K562 (cell line): ENCODE measurements at regions not wholly inside any gene's neighbourhood (a gene's known extent, or its start where the extent isn't known, plus 50 kb on each side); places are given as distances from the start of the nearest gene placed in this dataset.
A peak's percentile ranks its signal among the peaks of the same experiment; 100 is the strongest.

Experiments
- CBFA2T2 ChIP-seq: fragments of 450-650 bp; conservative IDR thresholded peaks from 2 replicates; pipeline ENCODE4 v1.6.1; 2017; ENCODE audit warnings: mild to moderate bottlenecking
- CREBBP ChIP-seq: IDR thresholded peaks from one replicate; pipeline ENCODE4 v1.6.1; 2012; ENCODE audit warnings: low read depth, mild to moderate bottlenecking, control low read depth, inconsistent platforms, low read length
- DPF2 ChIP-seq: fragments of 450-650 bp; IDR thresholded peaks from 2 replicates; pipeline ENCODE4 v1.6.1; 2016
- FOXA3 ChIP-seq, 2 experiments: fragments of 450-650 bp in 1 of 2; sonication (generic) in 1 of 2; formaldehyde crosslinking; IDR thresholded peaks in 1 of 2; conservative IDR thresholded peaks in 1 of 2; 2 replicates each; pipeline versions ENCODE4 v1.4.0 to v1.8.0; 2020 to 2022; ENCODE audit warnings: mild to moderate bottlenecking in 2 of 2, missing genetic modification reagents in 1 of 2
- GTF2A2 ChIP-seq: IDR thresholded peaks from 2 replicates; pipeline ENCODE4 v1.6.1; 2016; ENCODE audit warnings: mild to moderate bottlenecking, missing genetic modification characterization, missing compliant biosample characterization
- HNRNPH1 ChIP-seq: fragments of 200-400 bp; formaldehyde crosslinking; optimal IDR thresholded peaks from 2 replicates; pipeline ENCODE3; 2017; ENCODE audit warnings: low read depth, mild to moderate bottlenecking, low read length, moderate library complexity
- IRF2 ChIP-seq: sonication (generic); formaldehyde crosslinking; IDR thresholded peaks from 2 replicates; pipeline ENCODE4 v1.8.1; 2022; ENCODE audit warnings: mild to moderate bottlenecking, missing genetic modification reagents
- JUN ChIP-seq, 2 experiments: sonication (generic) in 1 of 2; formaldehyde crosslinking in 1 of 2; IDR thresholded peaks; 2 replicates each; pipeline versions ENCODE4 v1.6.1 to v1.8.0; 2012 to 2022; ENCODE audit warnings: borderline replicate concordance in 2 of 2, mild to moderate bottlenecking in 2 of 2, improper control_type of control experiment in 1 of 2, low read depth in 1 of 2, low read length in 1 of 2, missing genetic modification reagents in 1 of 2
- KLF1 ChIP-seq: fragments of 450-650 bp; IDR thresholded peaks from 2 replicates; pipeline ENCODE4 v1.6.1; 2016; ENCODE audit warnings: missing genetic modification characterization, missing compliant biosample characterization
- KLF13 ChIP-seq: fragments of 450-650 bp; IDR thresholded peaks from 2 replicates; pipeline ENCODE4 v1.6.1; 2016; ENCODE audit warnings: missing genetic modification characterization, low read depth, mild to moderate bottlenecking, missing compliant biosample characterization, moderate library complexity, borderline replicate concordance
- NRF1 ChIP-seq, 2 experiments: fragments of 450-650 bp; IDR thresholded peaks in 1 of 2; conservative IDR thresholded peaks in 1 of 2; 2 replicates each; pipeline ENCODE4 v1.6.1; 2014; ENCODE audit warnings: mild to moderate bottlenecking in 2 of 2
- PHF8 ChIP-seq: fragments of 200-600 bp; sonication (generic); IDR thresholded peaks from 2 replicates; pipeline ENCODE4 v1.6.1; 2012; ENCODE audit warnings: mixed run types, mild to moderate bottlenecking, inconsistent platforms, low read length, moderate library complexity, borderline replicate concordance
- PTTG1 ChIP-seq: fragments of 450-650 bp; IDR thresholded peaks from 2 replicates; pipeline ENCODE4 v1.6.1; 2016; ENCODE audit warnings: low read depth, mild to moderate bottlenecking, missing genetic modification characterization, missing compliant biosample characterization
- SMARCA4 ChIP-seq: fragments of 450-650 bp; IDR thresholded peaks from 2 replicates; pipeline ENCODE4 v1.6.1; 2016
- XRCC5 ChIP-seq: fragments of 200-400 bp; formaldehyde crosslinking; IDR thresholded peaks from 2 replicates; pipeline ENCODE4 v1.6.1; 2017; ENCODE audit warnings: low read depth, mild to moderate bottlenecking, low read length
- TF ChIP-seq, protein P1 (sequence below): sonication (generic); IDR thresholded peaks from 2 replicates; pipeline ENCODE4 v1.6.1; 2016
- TF ChIP-seq, protein P2 (sequence below): fragments of 250-450 bp; sonication (Bioruptor Pico); IDR thresholded peaks from 2 replicates; pipeline ENCODE4 v1.8.0; 2022; ENCODE audit warnings: inconsistent platforms
- TF ChIP-seq, protein P3 (sequence below): fragments of 250-450 bp; sonication (Bioruptor Pico); IDR thresholded peaks from 2 replicates; pipeline ENCODE4 v1.8.0; 2022; ENCODE audit warnings: inconsistent platforms, mild to moderate bottlenecking, moderate library complexity, borderline replicate concordance
- TF ChIP-seq, protein P4 (sequence below): conservative IDR thresholded peaks from 2 replicates; pipeline ENCODE4 v1.6.1; 2011; ENCODE audit warnings: low read depth, mild to moderate bottlenecking, low read length; ENCODE audit not compliant: control insufficient read depth
- TF ChIP-seq, protein P5 (sequence below): fragments of 250-450 bp; sonication (Bioruptor Pico); IDR thresholded peaks from 2 replicates; pipeline ENCODE4 v1.8.0; 2021; ENCODE audit warnings: mild to moderate bottlenecking, moderate library complexity

DNA sequence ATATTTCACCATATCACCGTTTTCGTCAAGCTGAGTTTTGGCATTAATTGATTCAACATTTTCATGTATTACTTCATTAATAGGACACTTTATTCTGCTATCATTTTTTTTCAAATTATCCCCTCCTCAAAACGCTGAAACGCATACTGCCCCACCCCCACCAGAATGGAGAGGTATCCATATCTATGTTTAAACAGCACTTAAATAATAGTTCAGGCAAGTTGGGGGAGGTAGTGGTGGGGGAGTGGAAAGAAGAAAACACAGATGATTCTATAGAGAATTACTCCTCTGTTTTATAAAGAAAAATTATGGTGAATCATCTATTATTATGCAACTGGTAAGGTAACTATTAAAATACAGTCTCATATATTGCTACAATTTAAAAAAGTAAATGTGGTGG is 314.4 kb upstream of the ZEB2 start (continued):
- TF ChIP-seq, protein P1, sequence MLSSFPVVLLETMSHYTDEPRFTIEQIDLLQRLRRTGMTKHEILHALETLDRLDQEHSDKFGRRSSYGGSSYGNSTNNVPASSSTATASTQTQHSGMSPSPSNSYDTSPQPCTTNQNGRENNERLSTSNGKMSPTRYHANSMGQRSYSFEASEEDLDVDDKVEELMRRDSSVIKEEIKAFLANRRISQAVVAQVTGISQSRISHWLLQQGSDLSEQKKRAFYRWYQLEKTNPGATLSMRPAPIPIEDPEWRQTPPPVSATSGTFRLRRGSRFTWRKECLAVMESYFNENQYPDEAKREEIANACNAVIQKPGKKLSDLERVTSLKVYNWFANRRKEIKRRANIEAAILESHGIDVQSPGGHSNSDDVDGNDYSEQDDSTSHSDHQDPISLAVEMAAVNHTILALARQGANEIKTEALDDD, result no peak
- TF ChIP-seq IRF2 (CRISPR knock-in tag), result no peak
- no peak for TF ChIP-seq GTF2A2
- TF ChIP-seq, protein P2, sequence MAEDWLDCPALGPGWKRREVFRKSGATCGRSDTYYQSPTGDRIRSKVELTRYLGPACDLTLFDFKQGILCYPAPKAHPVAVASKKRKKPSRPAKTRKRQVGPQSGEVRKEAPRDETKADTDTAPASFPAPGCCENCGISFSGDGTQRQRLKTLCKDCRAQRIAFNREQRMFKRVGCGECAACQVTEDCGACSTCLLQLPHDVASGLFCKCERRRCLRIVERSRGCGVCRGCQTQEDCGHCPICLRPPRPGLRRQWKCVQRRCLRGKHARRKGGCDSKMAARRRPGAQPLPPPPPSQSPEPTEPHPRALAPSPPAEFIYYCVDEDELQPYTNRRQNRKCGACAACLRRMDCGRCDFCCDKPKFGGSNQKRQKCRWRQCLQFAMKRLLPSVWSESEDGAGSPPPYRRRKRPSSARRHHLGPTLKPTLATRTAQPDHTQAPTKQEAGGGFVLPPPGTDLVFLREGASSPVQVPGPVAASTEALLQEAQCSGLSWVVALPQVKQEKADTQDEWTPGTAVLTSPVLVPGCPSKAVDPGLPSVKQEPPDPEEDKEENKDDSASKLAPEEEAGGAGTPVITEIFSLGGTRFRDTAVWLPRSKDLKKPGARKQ (CRISPR knock-in tag), result no peak
- 0 out of 2 replicates have a peak, but pooled peaks have one; percentile 22 for TF ChIP-seq SMARCA4
- TF ChIP-seq HNRNPH1, result no peak
- peak; percentile 56; the same call in 1 of the 2 replicates for TF ChIP-seq DPF2
- no peak for TF ChIP-seq KLF13 (tag)
- TF ChIP-seq KLF1 (tag), result no peak
- no peak for TF ChIP-seq PTTG1 (tag)
- TF ChIP-seq XRCC5, result no peak
- TF ChIP-seq FOXA3 (CRISPR knock-in tag; conservative IDR thresholded peaks at IDR 0.05 in 1 of 2, IDR thresholded peaks at IDR 0.05 in 1 of 2), result 0 out of 4 replicates have a peak, but pooled peaks of 1 of the 2 experiments have one; percentile 8
- TF ChIP-seq, protein P3, sequence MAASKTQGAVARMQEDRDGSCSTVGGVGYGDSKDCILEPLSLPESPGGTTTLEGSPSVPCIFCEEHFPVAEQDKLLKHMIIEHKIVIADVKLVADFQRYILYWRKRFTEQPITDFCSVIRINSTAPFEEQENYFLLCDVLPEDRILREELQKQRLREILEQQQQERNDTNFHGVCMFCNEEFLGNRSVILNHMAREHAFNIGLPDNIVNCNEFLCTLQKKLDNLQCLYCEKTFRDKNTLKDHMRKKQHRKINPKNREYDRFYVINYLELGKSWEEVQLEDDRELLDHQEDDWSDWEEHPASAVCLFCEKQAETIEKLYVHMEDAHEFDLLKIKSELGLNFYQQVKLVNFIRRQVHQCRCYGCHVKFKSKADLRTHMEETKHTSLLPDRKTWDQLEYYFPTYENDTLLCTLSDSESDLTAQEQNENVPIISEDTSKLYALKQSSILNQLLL (CRISPR knock-in tag), result no peak
- TF ChIP-seq PHF8, result no peak
- TF ChIP-seq, protein P4, sequence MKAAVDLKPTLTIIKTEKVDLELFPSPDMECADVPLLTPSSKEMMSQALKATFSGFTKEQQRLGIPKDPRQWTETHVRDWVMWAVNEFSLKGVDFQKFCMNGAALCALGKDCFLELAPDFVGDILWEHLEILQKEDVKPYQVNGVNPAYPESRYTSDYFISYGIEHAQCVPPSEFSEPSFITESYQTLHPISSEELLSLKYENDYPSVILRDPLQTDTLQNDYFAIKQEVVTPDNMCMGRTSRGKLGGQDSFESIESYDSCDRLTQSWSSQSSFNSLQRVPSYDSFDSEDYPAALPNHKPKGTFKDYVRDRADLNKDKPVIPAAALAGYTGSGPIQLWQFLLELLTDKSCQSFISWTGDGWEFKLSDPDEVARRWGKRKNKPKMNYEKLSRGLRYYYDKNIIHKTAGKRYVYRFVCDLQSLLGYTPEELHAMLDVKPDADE, result no peak
- TF ChIP-seq JUN (IDR thresholded peaks at IDR 0.05; ENCODE audit: borderline replicate concordance, low read depth, low read length), result no peak
- no peak for TF ChIP-seq JUN (CRISPR knock-in tag; IDR thresholded peaks at IDR 0.05; ENCODE audit: borderline replicate concordance)
- no peak for TF ChIP-seq CREBBP
- no peak for TF ChIP-seq NRF1 (conservative IDR thresholded peaks at IDR 0.05 in 1 of 2, IDR thresholded peaks at IDR 0.05 in 1 of 2)
- peak; percentile 23; the same call in 1 of the 2 replicates for TF ChIP-seq CBFA2T2
- TF ChIP-seq, protein P5, sequence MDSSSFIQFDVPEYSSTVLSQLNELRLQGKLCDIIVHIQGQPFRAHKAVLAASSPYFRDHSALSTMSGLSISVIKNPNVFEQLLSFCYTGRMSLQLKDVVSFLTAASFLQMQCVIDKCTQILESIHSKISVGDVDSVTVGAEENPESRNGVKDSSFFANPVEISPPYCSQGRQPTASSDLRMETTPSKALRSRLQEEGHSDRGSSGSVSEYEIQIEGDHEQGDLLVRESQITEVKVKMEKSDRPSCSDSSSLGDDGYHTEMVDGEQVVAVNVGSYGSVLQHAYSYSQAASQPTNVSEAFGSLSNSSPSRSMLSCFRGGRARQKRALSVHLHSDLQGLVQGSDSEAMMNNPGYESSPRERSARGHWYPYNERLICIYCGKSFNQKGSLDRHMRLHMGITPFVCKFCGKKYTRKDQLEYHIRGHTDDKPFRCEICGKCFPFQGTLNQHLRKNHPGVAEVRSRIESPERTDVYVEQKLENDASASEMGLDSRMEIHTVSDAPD (CRISPR knock-in tag), result no peak
